DND-41 (cell line): ENCODE measurements at regions not wholly inside any gene's neighbourhood (a gene's known extent, or its start where the extent isn't known, plus 50 kb on each side); places are given as distances from the start of the nearest gene placed in this dataset.

ENCODE experiments used
- ATAC-seq: fragments of 200-7000 bp; cut with Tn5 transposase; 3 replicates; pipeline ENCODE4 v1.9.1; 2021; ENCODE audit warnings: low read depth; ENCODE audit not compliant: insufficient read depth
- DNase-seq: peaks from one replicate; pipeline ENCODE4 v3.0.0-alpha.2; 2020
- H2AFZ ChIP-seq: 2 replicates; pipeline ENCODE4 v1.6.0; 2012; ENCODE audit warnings: low read depth, low read length
- H3K27ac ChIP-seq: 2 replicates; pipeline ENCODE4 v1.5.1; 2012; ENCODE audit warnings: low read length, inconsistent platforms
- H3K27me3 ChIP-seq: fragments of 200-600 bp; sonication (generic); 2 replicates; pipeline ENCODE4 v1.6.0; 2012; ENCODE audit warnings: low read length, mild to moderate bottlenecking, inconsistent platforms; ENCODE audit not compliant: insufficient read depth, poor library complexity
- H3K36me3 ChIP-seq: 2 replicates; pipeline ENCODE4 v1.5.1; 2012; ENCODE audit warnings: low read length, inconsistent platforms; ENCODE audit not compliant: insufficient read depth
- H3K4me1 ChIP-seq: 2 replicates; pipeline ENCODE4 v1.5.1; 2012; ENCODE audit warnings: mild to moderate bottlenecking, low read length; ENCODE audit not compliant: insufficient read depth
- H3K4me2 ChIP-seq: 2 replicates; pipeline ENCODE4 v1.6.0; 2012; ENCODE audit warnings: mild to moderate bottlenecking, moderate library complexity, low read length, inconsistent platforms; ENCODE audit not compliant: insufficient read depth
- H3K4me3 ChIP-seq, 2 experiments: fragments of 200-600 bp in 1 of 2; shearing (Covaris generic) in 1 of 2; 2 replicates each; pipeline ENCODE4 v1.5.1; 2012 to 2016; ENCODE audit warnings: inconsistent platforms in 2 of 2, low read length in 2 of 2, mild to moderate bottlenecking in 2 of 2, low read depth in 1 of 2, moderate library complexity in 1 of 2
- H3K79me2 ChIP-seq: 2 replicates; pipeline ENCODE4 v1.6.0; 2012; ENCODE audit warnings: low read length, inconsistent platforms; ENCODE audit not compliant: insufficient read depth
- H3K9ac ChIP-seq: 2 replicates; pipeline ENCODE4 v1.6.0; 2012; ENCODE audit warnings: low read depth, mild to moderate bottlenecking, inconsistent platforms, low read length, moderate library complexity
- H3K9me3 ChIP-seq: 2 replicates; pipeline ENCODE4 v1.5.1; 2012; ENCODE audit warnings: low read length, moderate library complexity, mild to moderate bottlenecking, inconsistent platforms; ENCODE audit not compliant: insufficient read depth, severe bottlenecking
- H4K20me1 ChIP-seq: 2 replicates; pipeline ENCODE4 v1.6.0; 2012; ENCODE audit warnings: low read length; ENCODE audit not compliant: insufficient read depth
- CTCF ChIP-seq: IDR thresholded peaks from 2 replicates; pipeline ENCODE4 v1.5.1; 2012; ENCODE audit warnings: borderline replicate concordance, low read length, moderate library complexity, mild to moderate bottlenecking; ENCODE audit not compliant: poor library complexity, severe bottlenecking; ENCODE audit errors: extremely low read depth
- EZH2 ChIP-seq: IDR thresholded peaks from 3 replicates; pipeline ENCODE4 v1.6.1; 2012; ENCODE audit warnings: borderline replicate concordance, low read depth, mild to moderate bottlenecking, moderate library complexity, low read length, inconsistent platforms; ENCODE audit not compliant: severe bottlenecking

- H3K9ac ChIP-seq, result no peak overlapping the region
- H3K4me2 ChIP-seq, result no peak overlapping the region
- peaks cover 5% of the 10 kb centered on the region for H3K4me1 ChIP-seq
- no peaks in the 10 kb centered on the region for H4K20me1 ChIP-seq
- no peak overlapping the region for H3K4me3 ChIP-seq
- ATAC-seq (no peak), DNase-seq (no peak)
- no peak overlapping the region for H2AFZ ChIP-seq
- no peaks in the 10 kb centered on the region for H3K79me2 ChIP-seq
- H3K27ac ChIP-seq, result no peak overlapping the region
- TF ChIP-seq CTCF (no peak), EZH2 (no peak)
- H3K9me3 ChIP-seq, result no peaks in the 10 kb centered on the region
- H3K36me3 ChIP-seq, result no peaks in the 10 kb centered on the region
- H3K27me3 ChIP-seq, result no peaks in the 10 kb centered on the region
These were observed 101.8 kb downstream of the PCSK1 start for GRCh38 chr5:96331210-96331609.

GRCh38 chr5:96330530-96331140 lies 102.4 kb downstream of the PCSK1 start:
- DNase-seq (no peak), ATAC-seq (no peak)
- Histone ChIP-seq H3K36me3 (no peaks in the 10 kb centered on the region), H2AFZ (no peak overlapping the region), H3K27ac (no peak overlapping the region), H3K4me3 (no peak overlapping the region), H3K9ac (no peak overlapping the region), H3K9me3 (no peaks in the 10 kb centered on the region), H3K27me3 (no peaks in the 10 kb centered on the region), H3K4me2 (no peak overlapping the region), H4K20me1 (no peaks in the 10 kb centered on the region), H3K79me2 (no peaks in the 10 kb centered on the region), H3K4me1 (no peaks in the 10 kb centered on the region)
- TF ChIP-seq CTCF (no peak), EZH2 (no peak)

GRCh38 chr5:96329886-96330529 lies 103.0 kb downstream of the PCSK1 start:
- H3K36me3 ChIP-seq, result no peaks in the 10 kb centered on the region
- no peaks in the 10 kb centered on the region for H3K9me3 ChIP-seq
- no peak overlapping the region for H3K4me3 ChIP-seq
- H4K20me1 ChIP-seq, result no peaks in the 10 kb centered on the region
- H3K9ac ChIP-seq, result no peak overlapping the region
- no peak for TF ChIP-seq EZH2
- TF ChIP-seq CTCF, result no peak
- H3K27me3 ChIP-seq, result no peaks in the 10 kb centered on the region
- no peaks in the 10 kb centered on the region for H3K79me2 ChIP-seq
- no peaks in the 10 kb centered on the region for H3K4me1 ChIP-seq
- H3K4me2 ChIP-seq, result no peak overlapping the region
- H2AFZ ChIP-seq, result no peak overlapping the region
- H3K27ac ChIP-seq, result no peak overlapping the region
- DNase-seq, result no peak
- ATAC-seq, result no peak

- no peak overlapping the region for H2AFZ ChIP-seq
- H3K9ac ChIP-seq, result no peak overlapping the region
- no peaks in the 10 kb centered on the region for H3K9me3 ChIP-seq
- no peaks in the 10 kb centered on the region for H3K27me3 ChIP-seq
- no peak overlapping the region for H3K27ac ChIP-seq
- no peaks in the 10 kb centered on the region for H3K4me1 ChIP-seq
- TF ChIP-seq CTCF, result no peak
- TF ChIP-seq EZH2, result no peak
- no peak for ATAC-seq
- no peak for DNase-seq
- no peak overlapping the region for H3K4me2 ChIP-seq
- H3K4me3 ChIP-seq, result no peak overlapping the region
- H3K36me3 ChIP-seq, result no peaks in the 10 kb centered on the region
- no peaks in the 10 kb centered on the region for H3K79me2 ChIP-seq
- no peaks in the 10 kb centered on the region for H4K20me1 ChIP-seq
These were observed 103.8 kb downstream of the PCSK1 start for GRCh38 chr5:96329289-96329688.
